ENCODE measurements at regions not wholly inside any gene's neighbourhood (a gene's known extent, or its start where the extent isn't known, plus 50 kb on each side); places are given as distances from the start of the nearest gene placed in this dataset.

DNA sequence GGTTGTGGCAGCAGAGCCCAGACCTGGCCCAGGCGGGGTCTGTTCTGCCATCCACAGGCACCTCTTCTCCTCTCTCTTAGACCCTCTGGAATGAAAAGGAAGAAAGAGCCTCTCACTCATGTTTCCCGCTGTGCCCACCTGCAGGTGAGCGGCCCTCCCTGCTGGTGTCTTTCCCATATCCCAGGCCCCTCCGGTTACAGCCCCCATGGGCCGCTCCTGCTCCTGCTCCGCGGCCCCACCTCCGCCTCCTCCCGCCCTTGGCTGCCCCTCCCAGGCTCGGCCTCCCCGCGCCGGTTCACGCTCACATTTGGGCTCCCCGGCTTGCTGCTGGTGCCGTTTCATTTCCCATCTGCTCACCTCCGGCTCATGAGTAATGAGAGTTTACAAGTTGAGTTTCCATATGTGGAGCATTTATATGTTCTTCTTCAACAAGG, 98.7 kb upstream of the SDK2 start:
- ATAC-seq = no peak
- H3K4me3 Mint-ChIP-seq = no peak overlapping the region
- POLR2A ChIA-PET = no interaction called here
- no peaks in the 10 kb centered on the region for H3K36me3 Mint-ChIP-seq (ENCODE audit: low read depth)
- no peak for DNase-seq
- H3K4me1 Mint-ChIP-seq (ENCODE audit: low read depth) = peaks cover 10% of the 10 kb centered on the region
- H3K27ac Mint-ChIP-seq = no peak overlapping the region
- H3K27me3 Mint-ChIP-seq = no peaks in the 10 kb centered on the region
- TF ChIP-seq, protein P1, sequence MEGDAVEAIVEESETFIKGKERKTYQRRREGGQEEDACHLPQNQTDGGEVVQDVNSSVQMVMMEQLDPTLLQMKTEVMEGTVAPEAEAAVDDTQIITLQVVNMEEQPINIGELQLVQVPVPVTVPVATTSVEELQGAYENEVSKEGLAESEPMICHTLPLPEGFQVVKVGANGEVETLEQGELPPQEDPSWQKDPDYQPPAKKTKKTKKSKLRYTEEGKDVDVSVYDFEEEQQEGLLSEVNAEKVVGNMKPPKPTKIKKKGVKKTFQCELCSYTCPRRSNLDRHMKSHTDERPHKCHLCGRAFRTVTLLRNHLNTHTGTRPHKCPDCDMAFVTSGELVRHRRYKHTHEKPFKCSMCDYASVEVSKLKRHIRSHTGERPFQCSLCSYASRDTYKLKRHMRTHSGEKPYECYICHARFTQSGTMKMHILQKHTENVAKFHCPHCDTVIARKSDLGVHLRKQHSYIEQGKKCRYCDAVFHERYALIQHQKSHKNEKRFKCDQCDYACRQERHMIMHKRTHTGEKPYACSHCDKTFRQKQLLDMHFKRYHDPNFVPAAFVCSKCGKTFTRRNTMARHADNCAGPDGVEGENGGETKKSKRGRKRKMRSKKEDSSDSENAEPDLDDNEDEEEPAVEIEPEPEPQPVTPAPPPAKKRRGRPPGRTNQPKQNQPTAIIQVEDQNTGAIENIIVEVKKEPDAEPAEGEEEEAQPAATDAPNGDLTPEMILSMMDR (IDR thresholded peaks at IDR 0.05) = no peak
- CTCF ChIA-PET = no interaction called here
- intact Hi-C loops (cut with micrococcal nuclease) = no loop called here
- no peaks in the 10 kb centered on the region for H3K9me3 Mint-ChIP-seq

DNA sequence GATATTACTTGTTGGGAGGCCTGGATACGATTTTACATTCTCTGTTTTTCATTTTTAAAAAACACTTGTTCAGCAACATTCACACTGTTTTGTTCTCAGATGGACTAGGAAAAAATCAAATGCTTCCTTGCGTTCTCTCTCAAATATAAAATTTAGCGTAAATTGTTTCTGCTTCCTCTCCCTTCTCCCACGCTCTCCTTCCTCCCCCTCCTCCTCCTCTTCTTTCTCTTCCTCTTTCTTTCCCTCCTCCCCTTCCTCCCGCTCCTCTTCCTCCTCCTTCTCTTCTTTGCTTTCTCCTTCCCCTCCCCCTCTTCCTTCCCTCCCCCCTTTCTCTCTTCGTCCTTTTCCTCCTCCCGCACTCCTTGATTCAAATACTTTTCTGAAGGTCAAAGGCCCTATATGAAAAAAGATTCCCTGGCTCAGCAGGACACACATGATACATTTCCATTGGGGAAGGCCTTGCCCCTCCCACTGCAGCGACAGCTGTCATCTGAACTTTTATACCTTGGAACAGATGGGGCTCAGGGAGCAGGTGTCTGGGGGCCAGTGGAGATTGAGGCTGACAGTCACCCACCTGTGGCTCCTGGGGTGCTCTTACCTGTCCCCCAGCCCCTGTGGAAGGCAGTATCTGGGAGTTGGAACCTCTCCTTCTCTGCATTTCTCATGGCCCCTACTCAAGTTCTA, 99.4 kb upstream of the SDK2 start:
- TF ChIP-seq, protein P1 (IDR thresholded peaks at IDR 0.05) = no peak
- Mint-ChIP-seq H3K27ac (no peak overlapping the region), H3K4me3 (no peak overlapping the region), H3K4me1 (ENCODE audit: low read depth) (peaks cover 10% of the 10 kb centered on the region), H3K9me3 (no peaks in the 10 kb centered on the region), H3K27me3 (no peaks in the 10 kb centered on the region), H3K36me3 (ENCODE audit: low read depth) (no peaks in the 10 kb centered on the region)
- intact Hi-C loops (cut with micrococcal nuclease) = no loop called here
- DNase-seq (no peak), ATAC-seq (no peak)
- ChIA-PET CTCF (no interaction called here), POLR2A (no interaction called here)

DNA sequence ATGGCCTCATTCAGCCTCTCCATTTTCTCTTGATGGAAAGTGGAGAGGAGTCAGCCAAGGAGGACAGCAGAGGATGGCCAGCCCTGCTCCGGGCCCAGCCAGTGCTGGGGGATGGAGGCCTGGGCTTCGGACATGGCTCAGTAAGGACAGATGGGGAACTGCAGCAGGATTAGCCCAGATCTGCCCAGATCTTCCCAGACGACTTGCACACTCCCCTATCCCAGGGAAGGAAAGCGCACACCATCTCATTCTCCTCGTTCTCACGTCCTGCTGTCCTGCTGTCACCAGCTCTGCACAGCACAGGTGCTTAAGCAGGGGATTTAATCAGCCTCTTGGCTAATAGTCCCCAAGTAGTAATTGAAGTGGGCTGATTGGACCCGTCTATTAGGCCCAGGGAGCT, 100.2 kb upstream of the SDK2 start:
- Mint-ChIP-seq H3K27ac (no peak overlapping the region), H3K4me1 (ENCODE audit: low read depth) (peaks cover 10% of the 10 kb centered on the region), H3K36me3 (ENCODE audit: low read depth) (no peaks in the 10 kb centered on the region), H3K4me3 (no peak overlapping the region), H3K27me3 (no peaks in the 10 kb centered on the region), H3K9me3 (no peaks in the 10 kb centered on the region)
- DNase-seq = no peak
- TF ChIP-seq, protein P1 (IDR thresholded peaks at IDR 0.05) = no peak
- CTCF ChIA-PET = no interaction called here
- POLR2A ChIA-PET = no interaction called here
- intact Hi-C loops (cut with micrococcal nuclease) = no loop called here
- ATAC-seq = no peak

DNA sequence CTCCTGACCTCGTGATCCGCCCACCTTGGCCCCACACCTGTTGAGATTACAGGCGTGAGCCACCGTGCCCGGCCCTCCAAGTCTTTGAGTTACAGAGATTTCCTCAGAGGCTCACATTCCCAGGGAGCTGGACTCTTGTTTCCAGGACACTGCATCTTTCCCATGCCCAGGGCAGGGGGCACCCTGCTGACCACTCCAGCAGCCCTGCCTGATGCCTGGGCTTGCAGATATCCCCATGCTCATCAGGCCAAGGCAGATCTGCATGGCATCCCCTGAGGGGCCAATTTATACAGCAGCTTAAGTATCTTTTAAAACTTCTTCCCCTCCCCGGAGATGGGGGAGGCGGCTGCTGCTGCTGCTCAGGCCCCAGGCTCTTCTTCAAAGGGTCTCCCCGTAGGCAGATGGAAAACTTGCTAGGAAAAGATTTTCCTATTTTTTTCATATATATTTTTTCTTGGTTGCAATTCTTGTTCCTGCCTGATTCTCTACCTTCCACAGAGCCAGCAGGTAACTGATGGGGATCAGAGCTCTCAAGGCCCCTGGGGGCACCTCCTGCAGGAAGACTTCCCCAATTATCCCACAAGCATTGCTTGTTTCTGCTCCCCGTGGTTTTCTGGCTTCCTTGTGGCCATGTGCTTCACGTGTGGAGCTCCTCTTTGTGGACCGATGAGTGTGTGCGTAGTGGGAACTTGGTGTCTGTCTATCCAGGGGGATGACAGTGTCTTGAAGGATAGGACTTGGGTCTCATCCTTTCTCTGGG, 102.2 kb upstream of the SDK2 start:
- Mint-ChIP-seq H3K4me1 (ENCODE audit: low read depth) (no peaks in the 10 kb centered on the region), H3K27ac (no peak overlapping the region), H3K9me3 (no peaks in the 10 kb centered on the region), H3K36me3 (ENCODE audit: low read depth) (no peaks in the 10 kb centered on the region), H3K27me3 (no peaks in the 10 kb centered on the region), H3K4me3 (no peak overlapping the region)
- POLR2A ChIA-PET = no interaction called here
- TF ChIP-seq, protein P1 (IDR thresholded peaks at IDR 0.05) = no peak
- DNase-seq = no peak
- intact Hi-C loops (cut with micrococcal nuclease) = no loop called here
- CTCF ChIA-PET = no interaction called here
- ATAC-seq = no peak

DNA sequence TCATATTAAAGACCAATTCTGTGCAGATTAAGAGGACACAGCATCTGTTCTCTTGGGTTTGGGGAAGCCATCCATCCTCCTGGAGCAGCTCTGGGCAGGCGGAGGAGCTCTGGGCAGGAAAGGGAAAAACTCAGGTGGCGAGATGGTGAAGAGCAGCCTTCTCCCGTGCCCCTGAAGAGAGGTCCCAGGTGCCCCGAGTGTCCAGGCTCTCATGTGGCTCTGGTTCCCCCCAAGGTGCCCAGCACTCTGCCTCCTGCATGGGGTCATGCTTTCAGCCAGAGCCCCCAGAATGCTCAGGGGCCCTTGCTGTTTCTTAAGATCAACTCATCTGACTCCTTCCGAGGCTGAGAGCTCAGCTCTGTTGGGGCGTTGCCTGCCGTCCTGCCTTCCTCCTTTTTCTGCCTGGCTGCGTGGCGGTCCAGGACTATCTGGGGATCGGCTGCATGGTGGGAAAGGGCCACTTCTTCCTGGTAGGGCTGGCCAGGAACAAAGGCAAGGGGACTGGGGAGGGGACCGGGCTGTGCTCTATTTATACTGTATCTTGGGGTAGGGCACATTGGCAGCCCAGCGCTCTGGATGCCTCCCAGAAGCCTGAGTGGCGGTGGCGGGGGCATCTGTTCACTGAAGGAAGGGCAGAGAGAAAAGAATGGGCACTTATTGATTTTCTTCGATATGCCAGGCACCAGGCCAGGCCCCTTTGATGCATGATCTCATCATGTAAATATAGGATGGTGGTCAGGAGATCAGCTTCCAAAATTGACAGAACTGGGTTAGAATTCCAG, 103.2 kb upstream of the SDK2 start:
- DNase-seq (no peak), ATAC-seq (no peak)
- Mint-ChIP-seq H3K27me3 (no peaks in the 10 kb centered on the region), H3K4me3 (no peak overlapping the region), H3K9me3 (no peaks in the 10 kb centered on the region), H3K4me1 (ENCODE audit: low read depth) (no peaks in the 10 kb centered on the region), H3K27ac (no peak overlapping the region), H3K36me3 (ENCODE audit: low read depth) (no peaks in the 10 kb centered on the region)
- TF ChIP-seq, protein P1 (IDR thresholded peaks at IDR 0.05) = no peak
- ChIA-PET CTCF (no interaction called here), POLR2A (no interaction called here)
- intact Hi-C loops (cut with micrococcal nuclease) = no loop called here

Measured in activated CD8-positive, alpha-beta T cell treated with anti-CD3 and anti-CD28 coated beads for 36 hours (primary cell).